ENCODE measurements at regions not wholly inside any gene's neighbourhood (a gene's known extent, or its start where the extent isn't known, plus 50 kb on each side); places are given as distances from the start of the nearest gene placed in this dataset.

DNA sequence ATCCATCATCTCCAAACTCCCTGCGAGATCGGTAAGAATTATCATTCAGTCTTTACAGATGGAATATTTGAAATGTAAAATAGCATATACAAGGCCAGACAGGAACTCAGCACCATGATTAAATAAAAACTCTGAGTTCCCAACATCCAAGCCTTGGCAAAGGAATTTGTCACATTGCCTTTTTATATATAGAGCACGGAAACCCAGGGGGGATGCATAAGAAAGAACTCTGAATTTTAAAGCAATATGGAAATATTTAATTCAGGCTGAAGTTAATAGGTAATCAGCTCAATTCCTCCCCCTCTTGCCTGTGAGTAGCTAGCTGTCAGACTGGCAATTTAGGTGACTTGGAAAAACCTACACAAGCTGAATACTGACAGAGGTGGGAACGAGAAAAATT lies 217.9 kb upstream of the KCNMB2 start:
- TF ChIP-seq, protein P1, sequence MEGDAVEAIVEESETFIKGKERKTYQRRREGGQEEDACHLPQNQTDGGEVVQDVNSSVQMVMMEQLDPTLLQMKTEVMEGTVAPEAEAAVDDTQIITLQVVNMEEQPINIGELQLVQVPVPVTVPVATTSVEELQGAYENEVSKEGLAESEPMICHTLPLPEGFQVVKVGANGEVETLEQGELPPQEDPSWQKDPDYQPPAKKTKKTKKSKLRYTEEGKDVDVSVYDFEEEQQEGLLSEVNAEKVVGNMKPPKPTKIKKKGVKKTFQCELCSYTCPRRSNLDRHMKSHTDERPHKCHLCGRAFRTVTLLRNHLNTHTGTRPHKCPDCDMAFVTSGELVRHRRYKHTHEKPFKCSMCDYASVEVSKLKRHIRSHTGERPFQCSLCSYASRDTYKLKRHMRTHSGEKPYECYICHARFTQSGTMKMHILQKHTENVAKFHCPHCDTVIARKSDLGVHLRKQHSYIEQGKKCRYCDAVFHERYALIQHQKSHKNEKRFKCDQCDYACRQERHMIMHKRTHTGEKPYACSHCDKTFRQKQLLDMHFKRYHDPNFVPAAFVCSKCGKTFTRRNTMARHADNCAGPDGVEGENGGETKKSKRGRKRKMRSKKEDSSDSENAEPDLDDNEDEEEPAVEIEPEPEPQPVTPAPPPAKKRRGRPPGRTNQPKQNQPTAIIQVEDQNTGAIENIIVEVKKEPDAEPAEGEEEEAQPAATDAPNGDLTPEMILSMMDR (conservative IDR thresholded peaks at IDR 0.05; ENCODE audit: low read length) = no peak
- no peak overlapping the region for H3K4me3 ChIP-seq (ENCODE audit: low read length)
- no peak for DNase-seq (ENCODE audit: low read depth)

DNA sequence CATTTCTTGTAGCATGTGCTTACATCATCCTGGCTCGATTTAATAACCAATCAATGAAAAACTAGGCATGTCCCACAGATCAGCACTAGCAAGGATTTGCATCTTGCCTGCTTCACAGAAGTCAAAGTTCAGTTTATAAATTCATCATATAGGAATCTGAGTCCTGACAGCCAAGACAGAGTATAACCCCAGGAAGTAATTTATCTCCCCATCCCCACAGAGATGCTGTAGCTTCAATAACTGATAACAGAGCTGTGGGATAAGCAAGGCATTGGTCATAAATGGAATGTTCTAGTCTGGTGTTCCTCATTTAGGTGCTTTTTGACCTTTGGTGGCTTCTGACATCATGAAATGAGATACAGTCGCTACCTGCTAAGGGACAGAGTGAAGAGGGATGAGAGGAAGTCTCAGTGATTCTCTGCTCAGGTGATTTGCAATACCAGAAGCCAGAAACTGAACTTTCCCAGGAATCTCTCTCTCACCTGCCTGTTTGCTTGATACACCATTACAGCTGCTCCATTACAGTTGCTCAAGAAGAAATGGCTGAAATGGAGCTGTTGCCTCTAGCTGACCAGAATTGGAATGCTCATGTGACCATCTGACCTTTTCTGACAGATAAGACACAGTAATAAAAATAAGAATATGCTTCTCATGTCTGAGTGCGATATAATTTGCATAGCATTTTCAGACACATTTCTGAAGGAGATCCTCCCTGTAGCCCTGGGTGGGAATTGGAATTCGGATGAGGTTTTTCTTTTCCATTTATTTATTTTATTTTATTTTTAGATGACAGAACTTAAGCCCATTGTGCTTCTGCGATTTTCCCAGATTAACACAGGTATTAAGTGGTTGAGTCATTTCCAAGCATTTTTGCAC lies 217.1 kb upstream of the KCNMB2 start:
- no peak for DNase-seq (ENCODE audit: low read depth)
- TF ChIP-seq, protein P1 (conservative IDR thresholded peaks at IDR 0.05; ENCODE audit: low read length) = no peak
- H3K4me3 ChIP-seq (ENCODE audit: low read length) = no peak overlapping the region

- H3K4me3 ChIP-seq (ENCODE audit: low read length) = no peak overlapping the region
- DNase-seq (ENCODE audit: low read depth) = peak; percentile 69
- TF ChIP-seq, protein P1 (conservative IDR thresholded peaks at IDR 0.05; ENCODE audit: low read length) = no peak
Observed at GRCh38 chr3:178320456-178321351, 215.5 kb upstream of the KCNMB2 start.

- TF ChIP-seq, protein P1 (conservative IDR thresholded peaks at IDR 0.05; ENCODE audit: low read length) = no peak
- DNase-seq (ENCODE audit: low read depth) = no peak
- H3K4me3 ChIP-seq (ENCODE audit: low read length) = no peak overlapping the region
Observed at GRCh38 chr3:178324356-178324755, 211.9 kb upstream of the KCNMB2 start.

- TF ChIP-seq, protein P1 (conservative IDR thresholded peaks at IDR 0.05; ENCODE audit: low read length) = peak; percentile 68
- peak; percentile 75 for DNase-seq (ENCODE audit: low read depth)
- H3K4me3 ChIP-seq (ENCODE audit: low read length) = no peak overlapping the region
Observed at GRCh38 chr3:178325330-178325729, 210.9 kb upstream of the KCNMB2 start.

DNA sequence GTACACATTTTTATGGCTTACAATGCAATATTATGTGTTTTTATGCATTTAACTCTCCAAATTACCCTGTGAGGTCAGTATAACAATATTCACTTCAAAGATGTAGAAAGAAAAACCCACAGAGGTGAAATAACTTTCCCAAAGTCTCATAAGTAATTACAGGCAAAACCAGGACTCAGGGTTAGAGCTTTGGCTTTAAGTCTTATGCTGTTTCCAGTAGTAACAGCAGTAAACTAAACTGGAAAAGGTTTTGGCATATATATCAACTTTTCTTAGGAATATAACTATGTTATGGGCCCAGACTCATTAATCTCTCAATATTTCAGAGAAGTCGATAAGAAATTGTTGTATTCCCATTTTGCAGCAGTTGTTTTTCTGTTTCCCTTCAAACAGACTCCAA lies 206.3 kb upstream of the KCNMB2 start:
- DNase-seq (ENCODE audit: low read depth) = no peak
- no peak overlapping the region for H3K4me3 ChIP-seq (ENCODE audit: low read length)
- TF ChIP-seq, protein P1 (conservative IDR thresholded peaks at IDR 0.05; ENCODE audit: low read length) = no peak

All from AG10803 (cell line).